ENCODE measurements at regions not wholly inside any gene's neighbourhood (a gene's known extent, or its start where the extent isn't known, plus 50 kb on each side); places are given as distances from the start of the nearest gene placed in this dataset.

DNA sequence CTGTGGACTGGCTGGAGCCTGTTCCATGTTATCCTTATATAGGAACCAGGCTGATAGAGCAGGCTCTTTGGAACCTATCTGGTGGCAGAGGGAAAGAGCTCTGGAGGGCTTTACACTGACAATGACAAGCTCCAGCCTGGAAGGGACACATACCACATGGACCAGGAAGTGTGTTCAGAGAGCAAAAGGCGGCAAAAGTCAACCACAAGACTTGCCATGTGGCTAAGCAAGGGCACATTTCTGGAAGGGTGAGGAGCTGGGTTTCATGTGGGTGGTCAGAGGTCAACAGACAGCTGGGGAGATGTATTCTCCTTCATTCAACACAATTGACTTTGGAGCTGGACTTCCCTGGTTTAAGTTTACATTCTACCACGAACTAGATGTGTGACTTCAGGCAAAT, 325.2 kb downstream of the DYSF start:
- TF ChIP-seq, protein P1, sequence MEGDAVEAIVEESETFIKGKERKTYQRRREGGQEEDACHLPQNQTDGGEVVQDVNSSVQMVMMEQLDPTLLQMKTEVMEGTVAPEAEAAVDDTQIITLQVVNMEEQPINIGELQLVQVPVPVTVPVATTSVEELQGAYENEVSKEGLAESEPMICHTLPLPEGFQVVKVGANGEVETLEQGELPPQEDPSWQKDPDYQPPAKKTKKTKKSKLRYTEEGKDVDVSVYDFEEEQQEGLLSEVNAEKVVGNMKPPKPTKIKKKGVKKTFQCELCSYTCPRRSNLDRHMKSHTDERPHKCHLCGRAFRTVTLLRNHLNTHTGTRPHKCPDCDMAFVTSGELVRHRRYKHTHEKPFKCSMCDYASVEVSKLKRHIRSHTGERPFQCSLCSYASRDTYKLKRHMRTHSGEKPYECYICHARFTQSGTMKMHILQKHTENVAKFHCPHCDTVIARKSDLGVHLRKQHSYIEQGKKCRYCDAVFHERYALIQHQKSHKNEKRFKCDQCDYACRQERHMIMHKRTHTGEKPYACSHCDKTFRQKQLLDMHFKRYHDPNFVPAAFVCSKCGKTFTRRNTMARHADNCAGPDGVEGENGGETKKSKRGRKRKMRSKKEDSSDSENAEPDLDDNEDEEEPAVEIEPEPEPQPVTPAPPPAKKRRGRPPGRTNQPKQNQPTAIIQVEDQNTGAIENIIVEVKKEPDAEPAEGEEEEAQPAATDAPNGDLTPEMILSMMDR (IDR thresholded peaks at IDR 0.05; ENCODE audit: poor library complexity), result no peak
- TF ChIP-seq EZH2phosphoT487 (IDR thresholded peaks at IDR 0.05; ENCODE audit: low read depth, severe bottlenecking, unreplicated experiment), result no peak

Measured in hepatocyte (in vitro differentiated cells).